Endothelial cell of umbilical vein (primary cell): ENCODE measurements at regions not wholly inside any gene's neighbourhood (a gene's known extent, or its start where the extent isn't known, plus 50 kb on each side); places are given as distances from the start of the nearest gene placed in this dataset.

ENCODE experiments used
- BruUV-seq: library from RNA; stranded (reverse); fragments of 400-500 nt; replicated peaks from 2 replicates; lab custom pipeline; 2021; lab: Mats Ljungman, UMichigan
- CTCF ChIA-PET: fragments of 300-600, 350-600 bp; sonication (Branson Sonifier 250); formaldehyde crosslinking; loops from one replicate; lab custom pipeline; 2021; ENCODE audit warnings: antibody characterized with exemption, inconsistent platforms; lab: Charles Lee
- POLR2A ChIA-PET: fragments of 300-600, 350-600 bp; sonication (Branson Sonifier 250); formaldehyde crosslinking; loops from one replicate; lab custom pipeline; 2021; ENCODE audit warnings: antibody characterized with exemption, inconsistent platforms; lab: Charles Lee
- DNase-seq: peaks from one replicate; pipeline ENCODE4 v3.0.0-alpha.2; 2011; ENCODE audit warnings: low read depth, low spot score
- FAIRE-seq: peaks from 2 replicates; lab custom pipeline; 2011; peaks lifted over from hg19 to GRCh38; lab: Jason Lieb, UNC
- H2AFZ ChIP-seq: 2 replicates; pipeline ENCODE4 v1.6.0; 2012; ENCODE audit warnings: low read depth, low read length, control low read depth, inconsistent platforms
- H3K27ac ChIP-seq: 2 replicates; pipeline ENCODE4 v1.5.1; 2011; ENCODE audit warnings: low read depth, mild to moderate bottlenecking, control low read depth, low read length, moderate library complexity; ENCODE audit not compliant: insufficient read depth
- H3K27me3 ChIP-seq, 2 experiments: 2 replicates each; pipeline versions ENCODE4 v1.6.0 to v1.6.1; 2011; ENCODE audit warnings: low read length in 2 of 2, mixed read lengths in 1 of 2; ENCODE audit not compliant: control insufficient read depth in 2 of 2, insufficient read depth in 2 of 2
- H3K36me3 ChIP-seq, 2 experiments: 2 replicates in 1 of 2; 3 replicates in 1 of 2; pipeline ENCODE4 v1.5.1; 2011; ENCODE audit warnings: low read length in 2 of 2, mild to moderate bottlenecking in 1 of 2, moderate library complexity in 1 of 2; ENCODE audit not compliant: control insufficient read depth in 2 of 2, insufficient read depth in 2 of 2; ENCODE audit errors: extremely low read depth in 1 of 2
- H3K4me1 ChIP-seq: 3 replicates; pipeline ENCODE4 v1.5.1; 2011; ENCODE audit warnings: mild to moderate bottlenecking, low read length; ENCODE audit not compliant: control insufficient read depth, insufficient read depth; ENCODE audit errors: extremely low read depth
- H3K4me2 ChIP-seq: 2 replicates; pipeline ENCODE4 v1.6.1; 2011; ENCODE audit warnings: low read length, control low read depth, mixed read lengths; ENCODE audit not compliant: insufficient read depth
- H3K4me3 ChIP-seq, 3 experiments: fragments of 200-600 bp in 1 of 3; sonication (generic), shearing (Covaris generic) in 1 of 3; replicated peaks in 1 of 3; 2 replicates each; pipeline ENCODE4 v1.5.1; 2011 to 2016; ENCODE audit warnings: control low read depth in 3 of 3, low read length in 3 of 3, mild to moderate bottlenecking in 2 of 3, inconsistent platforms in 1 of 3, low read depth in 1 of 3, moderate library complexity in 1 of 3; ENCODE audit not compliant: insufficient read depth in 1 of 3
- H3K79me2 ChIP-seq: 2 replicates; pipeline ENCODE4 v1.6.0; 2012; ENCODE audit warnings: low read length, inconsistent platforms; ENCODE audit not compliant: control insufficient read depth, insufficient read depth
- H3K9ac ChIP-seq: replicated peaks from 2 replicates; pipeline ENCODE3; 2011; ENCODE audit warnings: low read length, control low read depth; ENCODE audit not compliant: insufficient read depth; ENCODE audit errors: extremely low read depth
- H3K9me1 ChIP-seq: replicated peaks from 3 replicates; pipeline ENCODE4 v1.6.0; 2011; ENCODE audit warnings: mild to moderate bottlenecking, low read length; ENCODE audit not compliant: control insufficient read depth, insufficient read depth; ENCODE audit errors: extremely low read depth
- H3K9me3 ChIP-seq: replicated peaks from 2 replicates; pipeline ENCODE4 v1.5.1; 2012; ENCODE audit warnings: low read length, inconsistent platforms; ENCODE audit not compliant: control insufficient read depth, insufficient read depth
- H4K20me1 ChIP-seq: replicated peaks from 2 replicates; pipeline ENCODE3; 2011; ENCODE audit warnings: mild to moderate bottlenecking, low read length; ENCODE audit not compliant: control insufficient read depth, insufficient read depth; ENCODE audit errors: extremely low read depth
- EZH2 ChIP-seq: IDR thresholded peaks from 2 replicates; pipeline ENCODE4 v1.6.1; 2012; ENCODE audit warnings: borderline replicate concordance, low read depth, mild to moderate bottlenecking, moderate library complexity, low read length, inconsistent platforms; ENCODE audit not compliant: severe bottlenecking
- FOS ChIP-seq: IDR thresholded peaks from 2 replicates; pipeline ENCODE4 v1.6.1; 2011; ENCODE audit warnings: mild to moderate bottlenecking, low read length, moderate library complexity, borderline replicate concordance; ENCODE audit not compliant: insufficient read depth
- GATA2 ChIP-seq: IDR thresholded peaks from 2 replicates; pipeline ENCODE4 v1.7.0; 2011; ENCODE audit warnings: low read depth, mild to moderate bottlenecking, moderate library complexity, mixed read lengths, low read length; ENCODE audit not compliant: insufficient read length, insufficient read depth
- JUN ChIP-seq: IDR thresholded peaks from 2 replicates; pipeline ENCODE4 v1.6.1; 2011; ENCODE audit warnings: borderline replicate concordance, low read depth; ENCODE audit not compliant: insufficient read length, insufficient read depth
- MYC ChIP-seq: IDR thresholded peaks from one replicate; pipeline ENCODE4 v1.6.1; 2011; ENCODE audit warnings: mild to moderate bottlenecking, low read depth, low read length
- POLR2A ChIP-seq: IDR thresholded peaks from 2 replicates; pipeline ENCODE4 v1.6.1; 2012; ENCODE audit warnings: low read depth, mild to moderate bottlenecking, control low read depth, low read length
- POLR2AphosphoS5 ChIP-seq: IDR thresholded peaks from 2 replicates; pipeline ENCODE4 v1.6.1; 2012; ENCODE audit warnings: low read depth, mild to moderate bottlenecking, control low read depth, low read length, moderate library complexity; ENCODE audit not compliant: insufficient read depth
- dilution Hi-C: fragments of 300-500 bp; cut with MboI; formaldehyde crosslinking; loops from one replicate; pipeline ENCODE4 v1.15.0; 2019; ENCODE audit warnings: low sequenced_read_pairs; ENCODE audit not compliant: extremely low pct_ligation_motif_present
- intact Hi-C: fragments of 100-400 bp; cut with micrococcal nuclease; formaldehyde crosslinking; loops from one replicate; pipeline ENCODE4 v1.10.0; 2022
- TF ChIP-seq, protein P1 (sequence below), 2 donors: IDR thresholded peaks; 1 replicate in 1 of 2; 2 replicates in 1 of 2; pipeline ENCODE4 v1.5.1; 2011; ENCODE audit warnings: low read length in 2 of 2, mild to moderate bottlenecking in 2 of 2, moderate library complexity in 2 of 2, control low read depth in 1 of 2, inconsistent platforms in 1 of 2, low read depth in 1 of 2; ENCODE audit not compliant: insufficient read depth in 1 of 2; ENCODE audit errors: extremely low read depth in 1 of 2
- TF ChIP-seq, protein P2 (sequence below): IDR thresholded peaks from 2 replicates; pipeline ENCODE4 v1.6.1; 2011; ENCODE audit not compliant: insufficient read depth, insufficient read length

DNA sequence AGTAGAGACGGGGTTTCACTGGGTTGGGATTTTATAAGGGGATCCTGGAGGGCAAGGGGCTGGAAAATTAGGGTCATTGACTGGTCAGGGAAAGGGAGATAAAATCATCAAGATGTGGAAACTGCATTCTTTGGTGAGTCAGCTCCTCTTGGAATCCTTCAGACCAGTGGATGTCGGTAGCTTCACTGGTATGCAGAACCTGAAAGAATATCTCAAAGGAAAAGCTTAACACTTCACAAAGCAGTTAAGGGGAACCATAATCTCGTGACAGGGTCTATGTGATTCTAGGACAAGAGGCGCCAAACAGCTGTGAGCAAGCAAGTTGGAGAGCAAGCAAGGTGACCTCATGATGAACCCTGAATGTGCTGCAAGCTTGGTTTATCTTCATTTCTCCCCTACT lies 634.7 kb upstream of the AUTS2 start:
- DNase-seq (no peak), FAIRE-seq (no peak)
- no peak overlapping the region for H3K9ac ChIP-seq
- H3K27ac ChIP-seq, result no peak overlapping the region
- H2AFZ ChIP-seq, result no peak overlapping the region
- CTCF ChIA-PET, result no interaction called here
- TF ChIP-seq POLR2A (no peak), MYC (no peak), EZH2 (no peak), POLR2AphosphoS5 (no peak), GATA2 (no peak), JUN (no peak)
- TF ChIP-seq, protein P1, sequence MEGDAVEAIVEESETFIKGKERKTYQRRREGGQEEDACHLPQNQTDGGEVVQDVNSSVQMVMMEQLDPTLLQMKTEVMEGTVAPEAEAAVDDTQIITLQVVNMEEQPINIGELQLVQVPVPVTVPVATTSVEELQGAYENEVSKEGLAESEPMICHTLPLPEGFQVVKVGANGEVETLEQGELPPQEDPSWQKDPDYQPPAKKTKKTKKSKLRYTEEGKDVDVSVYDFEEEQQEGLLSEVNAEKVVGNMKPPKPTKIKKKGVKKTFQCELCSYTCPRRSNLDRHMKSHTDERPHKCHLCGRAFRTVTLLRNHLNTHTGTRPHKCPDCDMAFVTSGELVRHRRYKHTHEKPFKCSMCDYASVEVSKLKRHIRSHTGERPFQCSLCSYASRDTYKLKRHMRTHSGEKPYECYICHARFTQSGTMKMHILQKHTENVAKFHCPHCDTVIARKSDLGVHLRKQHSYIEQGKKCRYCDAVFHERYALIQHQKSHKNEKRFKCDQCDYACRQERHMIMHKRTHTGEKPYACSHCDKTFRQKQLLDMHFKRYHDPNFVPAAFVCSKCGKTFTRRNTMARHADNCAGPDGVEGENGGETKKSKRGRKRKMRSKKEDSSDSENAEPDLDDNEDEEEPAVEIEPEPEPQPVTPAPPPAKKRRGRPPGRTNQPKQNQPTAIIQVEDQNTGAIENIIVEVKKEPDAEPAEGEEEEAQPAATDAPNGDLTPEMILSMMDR (IDR thresholded peaks at IDR 0.05; ENCODE audit: extremely low read depth in 1 of 2, insufficient read depth in 1 of 2, low read depth in 1 of 2, low read length in 2 of 2), result no peak
- H3K9me1 ChIP-seq, result no peaks in the 10 kb centered on the region
- H3K36me3 ChIP-seq, result no peaks in the 10 kb centered on the region
- POLR2A ChIA-PET, result no interaction called here
- no TSS peak for BruUV-seq
- H3K27me3 ChIP-seq, result no peaks in the 10 kb centered on the region
- no peaks in the 10 kb centered on the region for H4K20me1 ChIP-seq
- H3K9me3 ChIP-seq, result peaks cover 2% of the 10 kb centered on the region
- H3K79me2 ChIP-seq, result no peaks in the 10 kb centered on the region
- dilution Hi-C loops, result no loop called here
- no peaks in the 10 kb centered on the region for H3K4me1 ChIP-seq
- H3K4me2 ChIP-seq, result no peak overlapping the region
- intact Hi-C loops, result no loop called here
- no peak overlapping the region for H3K4me3 ChIP-seq

- H3K4me1 ChIP-seq, result no peaks in the 10 kb centered on the region
- peaks cover 2% of the 10 kb centered on the region for H3K9me3 ChIP-seq
- intact Hi-C loops, result no loop called here
- no peaks in the 10 kb centered on the region for H3K79me2 ChIP-seq
- no peaks in the 10 kb centered on the region for H3K36me3 ChIP-seq
- FAIRE-seq (no peak), DNase-seq (no peak)
- no peak overlapping the region for H3K27ac ChIP-seq
- no peak overlapping the region for H3K4me3 ChIP-seq
- ChIA-PET CTCF (no interaction called here), POLR2A (no interaction called here)
- no TSS peak for BruUV-seq
- dilution Hi-C loops, result no loop called here
- H3K9ac ChIP-seq, result no peak overlapping the region
- H4K20me1 ChIP-seq, result no peaks in the 10 kb centered on the region
- no peak overlapping the region for H3K4me2 ChIP-seq
- no peaks in the 10 kb centered on the region for H3K27me3 ChIP-seq
- TF ChIP-seq, protein P2, sequence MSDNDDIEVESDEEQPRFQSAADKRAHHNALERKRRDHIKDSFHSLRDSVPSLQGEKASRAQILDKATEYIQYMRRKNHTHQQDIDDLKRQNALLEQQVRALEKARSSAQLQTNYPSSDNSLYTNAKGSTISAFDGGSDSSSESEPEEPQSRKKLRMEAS, result no peak
- TF ChIP-seq FOS, result no peak
- TF ChIP-seq POLR2A, result no peak
- no peak for TF ChIP-seq GATA2
- no peak for TF ChIP-seq EZH2
- TF ChIP-seq MYC, result no peak
- no peak for TF ChIP-seq POLR2AphosphoS5
- TF ChIP-seq, protein P1 (IDR thresholded peaks at IDR 0.05; ENCODE audit: extremely low read depth in 1 of 2, insufficient read depth in 1 of 2, low read depth in 1 of 2, low read length in 2 of 2), result no peak
- TF ChIP-seq JUN, result no peak
- no peaks in the 10 kb centered on the region for H3K9me1 ChIP-seq
- no peak overlapping the region for H2AFZ ChIP-seq
Observed at GRCh38 chr7:68964060-68964459, 634.2 kb upstream of the AUTS2 start.
